ENCODE measurements at regions not wholly inside any gene's neighbourhood (a gene's known extent, or its start where the extent isn't known, plus 50 kb on each side); places are given as distances from the start of the nearest gene placed in this dataset.

DNA sequence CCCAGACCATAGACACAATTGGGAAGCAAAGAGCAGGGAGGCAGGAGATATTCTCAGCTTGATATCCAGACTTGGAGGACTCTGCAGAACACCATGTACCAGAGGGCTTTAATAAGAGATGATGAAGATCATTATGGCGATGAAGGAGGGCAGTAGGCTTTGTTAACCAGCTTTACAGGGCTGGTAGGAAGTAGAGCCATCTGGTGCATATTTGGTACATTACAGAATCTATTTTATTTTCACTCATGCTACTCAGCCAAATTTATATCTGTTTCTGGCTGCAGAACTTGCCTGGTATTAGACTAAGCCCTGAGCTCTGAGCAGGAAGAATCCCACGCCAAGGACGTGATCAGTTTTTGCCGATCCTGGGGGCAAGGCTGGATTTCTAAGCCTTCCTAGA is 61.8 kb upstream of the SYT6 start:
- DNase-seq, result no peak
- ChIA-PET CTCF (no interaction called here), POLR2A (ENCODE audit: unreplicated experiment) (no interaction called here)
- no peak overlapping the region for H2AK9ac ChIP-seq (replicated peaks; ENCODE audit: low read depth, low read length, poor library complexity)
- H3K4ac ChIP-seq (ENCODE audit: low read depth, low read length), result no peak overlapping the region
- H3K9me1 ChIP-seq (ENCODE audit: insufficient read depth, low read length), result peaks cover 4% of the 10 kb centered on the region
- peaks cover 16% of the 10 kb centered on the region for H3K27me3 ChIP-seq (ENCODE audit: control insufficient read depth, insufficient read depth, low read length)
- H4K8ac ChIP-seq (ENCODE audit: low read depth in 2 of 2, low read length in 2 of 2), result no peak overlapping the region
- H3K14ac ChIP-seq (replicated peaks; ENCODE audit: low read depth, low read length), result no peak overlapping the region
- H2BK5ac ChIP-seq (ENCODE audit: low read depth, low read length, poor library complexity, severe bottlenecking), result no peak overlapping the region
- H4K91ac ChIP-seq (ENCODE audit: insufficient read depth, low read depth, low read length), result no peak overlapping the region
- 50% methylated on average over 3 of the region's 4 CpGs; no CpG with 5 or more reads in 1 of the 2 experiments for WGBS, 2 experiments (ENCODE audit: extremely low coverage in 2 of 2, insufficient read length in 1 of 2)
- H2AK5ac ChIP-seq (ENCODE audit: low read depth, low read length), result no peak overlapping the region
- no peak overlapping the region for H3K27ac ChIP-seq (ENCODE audit: insufficient read depth, low read length)
- no peak overlapping the region for H2BK15ac ChIP-seq (ENCODE audit: low read depth, low read length)
- no peak overlapping the region for H3K23ac ChIP-seq (ENCODE audit: low read depth, low read length)
- H3K36me3 ChIP-seq (ENCODE audit: control insufficient read depth, insufficient read depth, low read length), result no peaks in the 10 kb centered on the region
- peak; percentile 29; the same call in 1 of the 2 replicates for ATAC-seq (ENCODE audit: low read depth)
- dilution Hi-C loops (cut with HindIII; ENCODE audit: low sequenced_read_pairs, unreplicated experiment), result no loop called here
- TF ChIP-seq CHD1 (IDR thresholded peaks at IDR 0.05; ENCODE audit: low read depth, low read length), result no peak
- TF ChIP-seq, protein P1, sequence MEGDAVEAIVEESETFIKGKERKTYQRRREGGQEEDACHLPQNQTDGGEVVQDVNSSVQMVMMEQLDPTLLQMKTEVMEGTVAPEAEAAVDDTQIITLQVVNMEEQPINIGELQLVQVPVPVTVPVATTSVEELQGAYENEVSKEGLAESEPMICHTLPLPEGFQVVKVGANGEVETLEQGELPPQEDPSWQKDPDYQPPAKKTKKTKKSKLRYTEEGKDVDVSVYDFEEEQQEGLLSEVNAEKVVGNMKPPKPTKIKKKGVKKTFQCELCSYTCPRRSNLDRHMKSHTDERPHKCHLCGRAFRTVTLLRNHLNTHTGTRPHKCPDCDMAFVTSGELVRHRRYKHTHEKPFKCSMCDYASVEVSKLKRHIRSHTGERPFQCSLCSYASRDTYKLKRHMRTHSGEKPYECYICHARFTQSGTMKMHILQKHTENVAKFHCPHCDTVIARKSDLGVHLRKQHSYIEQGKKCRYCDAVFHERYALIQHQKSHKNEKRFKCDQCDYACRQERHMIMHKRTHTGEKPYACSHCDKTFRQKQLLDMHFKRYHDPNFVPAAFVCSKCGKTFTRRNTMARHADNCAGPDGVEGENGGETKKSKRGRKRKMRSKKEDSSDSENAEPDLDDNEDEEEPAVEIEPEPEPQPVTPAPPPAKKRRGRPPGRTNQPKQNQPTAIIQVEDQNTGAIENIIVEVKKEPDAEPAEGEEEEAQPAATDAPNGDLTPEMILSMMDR (conservative IDR thresholded peaks at IDR 0.05; ENCODE audit: low read depth, low read length), result no peak
- no peak for TF ChIP-seq RCOR1 (IDR thresholded peaks at IDR 0.05; ENCODE audit: insufficient replicate concordance, low read length)
- TF ChIP-seq RFX5 (IDR thresholded peaks at IDR 0.05; ENCODE audit: low read depth, low read length), result no peak
- no peak for TF ChIP-seq NFE2L2 (IDR thresholded peaks at IDR 0.05; ENCODE audit: low read depth, low read length)
- TF ChIP-seq, protein P2, sequence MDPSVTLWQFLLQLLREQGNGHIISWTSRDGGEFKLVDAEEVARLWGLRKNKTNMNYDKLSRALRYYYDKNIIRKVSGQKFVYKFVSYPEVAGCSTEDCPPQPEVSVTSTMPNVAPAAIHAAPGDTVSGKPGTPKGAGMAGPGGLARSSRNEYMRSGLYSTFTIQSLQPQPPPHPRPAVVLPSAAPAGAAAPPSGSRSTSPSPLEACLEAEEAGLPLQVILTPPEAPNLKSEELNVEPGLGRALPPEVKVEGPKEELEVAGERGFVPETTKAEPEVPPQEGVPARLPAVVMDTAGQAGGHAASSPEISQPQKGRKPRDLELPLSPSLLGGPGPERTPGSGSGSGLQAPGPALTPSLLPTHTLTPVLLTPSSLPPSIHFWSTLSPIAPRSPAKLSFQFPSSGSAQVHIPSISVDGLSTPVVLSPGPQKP (IDR thresholded peaks at IDR 0.05; ENCODE audit: borderline replicate concordance, low read depth, low read length), result no peak
- TF ChIP-seq, protein P3, sequence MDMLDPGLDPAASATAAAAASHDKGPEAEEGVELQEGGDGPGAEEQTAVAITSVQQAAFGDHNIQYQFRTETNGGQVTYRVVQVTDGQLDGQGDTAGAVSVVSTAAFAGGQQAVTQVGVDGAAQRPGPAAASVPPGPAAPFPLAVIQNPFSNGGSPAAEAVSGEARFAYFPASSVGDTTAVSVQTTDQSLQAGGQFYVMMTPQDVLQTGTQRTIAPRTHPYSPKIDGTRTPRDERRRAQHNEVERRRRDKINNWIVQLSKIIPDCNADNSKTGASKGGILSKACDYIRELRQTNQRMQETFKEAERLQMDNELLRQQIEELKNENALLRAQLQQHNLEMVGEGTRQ (IDR thresholded peaks at IDR 0.05; ENCODE audit: low read depth, low read length), result no peak
- TF ChIP-seq BHLHE40 (IDR thresholded peaks at IDR 0.05; ENCODE audit: low read depth, low read length), result no peak
- TF ChIP-seq FOS (IDR thresholded peaks at IDR 0.05; ENCODE audit: low read depth, low read length), result no peak
- TF ChIP-seq CEBPB (IDR thresholded peaks at IDR 0.05; ENCODE audit: low read depth, low read length), result no peak
- TF ChIP-seq SMC3 (IDR thresholded peaks at IDR 0.05; ENCODE audit: low read depth, low read length), result no peak
- TF ChIP-seq RAD21 (IDR thresholded peaks at IDR 0.05; ENCODE audit: low read length), result no peak
- no peak overlapping the region for H3K4me2 ChIP-seq (ENCODE audit: low read depth, low read length)
- in situ Hi-C loops (cut with MboI; ENCODE audit: low sequenced_read_pairs), result no loop called here
- no peak overlapping the region for H3K18ac ChIP-seq (ENCODE audit: low read depth, low read length)
- H2BK20ac ChIP-seq (ENCODE audit: low read depth, low read length), result no peak overlapping the region
- H3K4me1 ChIP-seq (ENCODE audit: control insufficient read depth, insufficient read depth, low read length), result no peaks in the 10 kb centered on the region
- no peak overlapping the region for H3K56ac ChIP-seq (ENCODE audit: extremely low read depth, insufficient read depth, low read length)
- H3K9me3 ChIP-seq (ENCODE audit: control insufficient read depth, insufficient read depth, low read length), result no peaks in the 10 kb centered on the region
- intact Hi-C loops (cut with micrococcal nuclease), result loop anchor here (5.0 kb wide), 1 partner anchor 383 kb away; no protein-coding TSS in a partner anchor
- BruUV-seq (replicated peaks), result no TSS peak
- H3K4me3 ChIP-seq (ENCODE audit: insufficient read depth, low read depth, low read length), result no peak overlapping the region
- H4K5ac ChIP-seq (ENCODE audit: low read depth, low read length), result no peak overlapping the region
- H4K20me1 ChIP-seq (ENCODE audit: insufficient read depth, low read length), result no peaks in the 10 kb centered on the region
- H3K79me1 ChIP-seq (ENCODE audit: low read depth in 1 of 2, low read length in 2 of 2), result no peaks in the 10 kb centered on the region
- no peak overlapping the region for H2AFZ ChIP-seq (replicated peaks; ENCODE audit: low read length, poor library complexity)
- H3K9ac ChIP-seq (ENCODE audit: low read depth, low read length), result no peak overlapping the region
- H2BK120ac ChIP-seq (ENCODE audit: low read depth, low read length), result no peak overlapping the region

Measured in IMR-90 (cell line).